PC-3 (cell line): ENCODE measurements at regions not wholly inside any gene's neighbourhood (a gene's known extent, or its start where the extent isn't known, plus 50 kb on each side); places are given as distances from the start of the nearest gene placed in this dataset.

Source experiments
- ATAC-seq: fragments of 200-7000 bp; cut with Tn5 transposase; 2 replicates; pipeline ENCODE4 v1.9.1; 2020; ENCODE audit warnings: mild to moderate bottlenecking, moderate library complexity
- BruUV-seq: library from RNA; stranded (reverse); fragments of 400-500 nt; replicated peaks from 2 replicates; lab custom pipeline; 2021; lab: Mats Ljungman, UMichigan
- CTCF ChIA-PET: fragments of 300-600 bp; sonication (Branson Sonifier 250); formaldehyde crosslinking; loops from one replicate; lab custom pipeline; 2022; ENCODE audit warnings: antibody characterized with exemption; lab: Charles Lee
- POLR2A ChIA-PET: fragments of 300-600 bp; sonication (Branson Sonifier 250); formaldehyde crosslinking; loops from one replicate; lab custom pipeline; 2022; ENCODE audit warnings: antibody characterized with exemption; ENCODE audit not compliant: unreplicated experiment; lab: Charles Lee
- DNase-seq: peaks from one replicate; pipeline ENCODE4 v3.0.0-alpha.2; 2015
- H2AFZ ChIP-seq: fragments of 300-600 bp; sonication (generic); 2 replicates; pipeline ENCODE4 v1.6.0; 2016; ENCODE audit warnings: antibody characterized with exemption, low read length
- H3F3A ChIP-seq: fragments of 300-600 bp; sonication (generic); one replicate; pipeline ENCODE4 v1.6.0; 2017; ENCODE audit warnings: antibody characterized with exemption, low read length, control low read depth, mild to moderate bottlenecking; ENCODE audit not compliant: unreplicated experiment
- H3K27ac ChIP-seq: fragments of 300-600 bp; sonication (generic); 2 replicates; pipeline ENCODE4 v1.5.1; 2016; ENCODE audit warnings: mild to moderate bottlenecking, low read length
- H3K27me3 ChIP-seq: fragments of 300-600 bp; sonication (generic); 2 replicates; pipeline ENCODE4 v1.6.1; 2016; ENCODE audit warnings: low read length, mixed read lengths
- H3K36me3 ChIP-seq: fragments of 300-600 bp; sonication (generic); 2 replicates; pipeline ENCODE4 v1.6.1; 2016; ENCODE audit warnings: low read depth, mixed run types, low read length, mixed read lengths
- H3K4me1 ChIP-seq: fragments of 300-600 bp; sonication (generic); 2 replicates; pipeline ENCODE4 v1.5.1; 2016; ENCODE audit warnings: low read length; ENCODE audit not compliant: insufficient read depth
- H3K4me2 ChIP-seq: fragments of 300-600 bp; sonication (generic); 2 replicates; pipeline ENCODE4 v1.6.0; 2016; ENCODE audit warnings: low read length
- H3K4me3 ChIP-seq: fragments of 300-600 bp; sonication (generic); 2 replicates; pipeline ENCODE4 v1.5.1; 2016; ENCODE audit warnings: mild to moderate bottlenecking, low read length, mixed read lengths
- H3K79me2 ChIP-seq: fragments of 300-600 bp; sonication (generic); 2 replicates; pipeline ENCODE4 v1.6.1; 2017; ENCODE audit warnings: low read length, mixed read lengths
- H3K9ac ChIP-seq: fragments of 300-600 bp; sonication (generic); 2 replicates; pipeline ENCODE4 v1.6.0; 2016; ENCODE audit warnings: mild to moderate bottlenecking, low read length
- H3K9me2 ChIP-seq: fragments of 300-600 bp; sonication (generic); replicated peaks from 2 replicates; pipeline ENCODE4 v1.6.1; 2016; ENCODE audit warnings: mixed run types, low read length, mixed read lengths
- H3K9me3 ChIP-seq: fragments of 300-600 bp; sonication (generic); 2 replicates; pipeline ENCODE4 v1.6.1; 2016; ENCODE audit warnings: low read length, mixed read lengths
- H4K20me1 ChIP-seq: fragments of 300-600 bp; sonication (generic); 2 replicates; pipeline ENCODE4 v1.6.1; 2016; ENCODE audit warnings: low read length, mixed read lengths
- CTCF ChIP-seq: fragments of 300-600 bp; sonication (generic); conservative IDR thresholded peaks from 2 replicates; pipeline ENCODE4 v1.5.1; 2017; ENCODE audit warnings: antibody characterized with exemption, low read depth, mild to moderate bottlenecking, low read length
- EZH2 ChIP-seq: fragments of 300-600 bp; sonication (generic); IDR thresholded peaks from one replicate; pipeline ENCODE4 v1.6.1; 2017; ENCODE audit warnings: antibody characterized with exemption, mild to moderate bottlenecking, low read length; ENCODE audit not compliant: unreplicated experiment
- EZH2phosphoT487 ChIP-seq: fragments of 300-600 bp; sonication (generic); IDR thresholded peaks from 2 replicates; pipeline ENCODE4 v1.6.1; 2018; ENCODE audit warnings: mild to moderate bottlenecking, antibody characterized with exemption, low read length, borderline replicate concordance
- intact Hi-C: fragments of 100-400 bp; cut with micrococcal nuclease; formaldehyde crosslinking; loops from 2 replicates; pipeline ENCODE4 v1.9.0; 2023

DNA sequence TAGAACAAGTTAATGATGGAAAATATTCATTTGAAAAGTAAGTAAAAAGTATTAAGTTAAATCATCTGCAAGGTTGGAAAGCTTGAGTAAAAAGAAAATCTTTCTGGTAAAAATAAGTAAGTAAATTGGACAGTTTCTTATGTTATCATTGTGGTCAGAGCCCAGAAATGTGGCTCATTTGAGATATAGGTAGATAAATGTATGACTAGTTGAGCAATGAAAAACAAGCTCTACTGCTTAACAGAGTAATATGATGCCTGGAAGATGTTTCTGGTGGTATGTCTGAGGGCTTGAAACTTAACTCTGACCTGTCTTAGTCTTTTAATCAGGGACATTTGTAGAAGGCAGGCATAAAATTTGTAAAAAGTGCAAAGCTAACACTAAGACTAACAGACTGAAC lies 444.0 kb downstream of the MFSD1 start:
- intact Hi-C loops = no loop called here
- Histone ChIP-seq H3K27ac (no peak overlapping the region), H3K4me3 (no peak overlapping the region), H3K4me2 (no peak overlapping the region), H3K4me1 (peaks cover 10% of the 10 kb centered on the region; the same call in 1 of the 2 replicates), H3F3A (no peaks in the 10 kb centered on the region), H4K20me1 (no peaks in the 10 kb centered on the region), H3K9me2 (no peaks in the 10 kb centered on the region), H2AFZ (no peak overlapping the region), H3K9me3 (no peaks in the 10 kb centered on the region), H3K9ac (no peak overlapping the region), H3K27me3 (no peaks in the 10 kb centered on the region), H3K36me3 (no peaks in the 10 kb centered on the region), H3K79me2 (no peaks in the 10 kb centered on the region)
- ChIA-PET POLR2A (interaction anchor here (0.5 kb wide), 1 partner anchor 81 kb away, joined by 8 read pairs; no protein-coding TSS in a partner anchor), CTCF (no interaction called here)
- no peak for TF ChIP-seq EZH2phosphoT487
- TF ChIP-seq CTCF = no peak
- TF ChIP-seq EZH2 = no peak
- ATAC-seq (no peak), DNase-seq (peak; percentile 49)
- no TSS peak for BruUV-seq

GRCh38 chr3:159246385-159246784 lies 444.5 kb downstream of the MFSD1 start:
- no peak for TF ChIP-seq EZH2phosphoT487
- TF ChIP-seq CTCF = no peak
- TF ChIP-seq EZH2 = no peak
- no peak overlapping the region for H3K9ac ChIP-seq
- POLR2A ChIA-PET = interaction anchor here (0.5 kb wide), 2 partner anchors 39 to 82 kb away, joined by 3 to 8 read pairs; no protein-coding TSS in a partner anchor
- no peaks in the 10 kb centered on the region for H3K79me2 ChIP-seq
- ATAC-seq (no peak), DNase-seq (peak; percentile 37)
- intact Hi-C loops = no loop called here
- TSS peak; percentile 22 for BruUV-seq
- H2AFZ ChIP-seq = no peak overlapping the region
- H3K36me3 ChIP-seq = no peaks in the 10 kb centered on the region
- no peaks in the 10 kb centered on the region for H4K20me1 ChIP-seq
- no peaks in the 10 kb centered on the region for H3K9me2 ChIP-seq
- H3K27me3 ChIP-seq = no peaks in the 10 kb centered on the region
- H3K4me1 ChIP-seq = peaks cover 10% of the 10 kb centered on the region; the same call in 1 of the 2 replicates
- H3F3A ChIP-seq = no peaks in the 10 kb centered on the region
- CTCF ChIA-PET = no interaction called here
- H3K4me3 ChIP-seq = no peak overlapping the region
- no peak overlapping the region for H3K4me2 ChIP-seq
- no peak overlapping the region for H3K27ac ChIP-seq
- no peaks in the 10 kb centered on the region for H3K9me3 ChIP-seq

- Histone ChIP-seq H3K27ac (no peak overlapping the region), H3K27me3 (no peaks in the 10 kb centered on the region), H4K20me1 (no peaks in the 10 kb centered on the region), H3K4me3 (no peak overlapping the region), H3K4me1 (peaks cover 35% of the 10 kb centered on the region), H3K36me3 (peaks cover 7% of the 10 kb centered on the region; the same call in 1 of the 2 replicates), H3K4me2 (no peak overlapping the region), H2AFZ (no peak overlapping the region), H3K9me3 (no peaks in the 10 kb centered on the region), H3F3A (no peaks in the 10 kb centered on the region), H3K79me2 (no peaks in the 10 kb centered on the region), H3K9me2 (no peaks in the 10 kb centered on the region), H3K9ac (no peak overlapping the region)
- DNase-seq (no peak), ATAC-seq (no peak)
- CTCF ChIA-PET = no interaction called here
- POLR2A ChIA-PET = no interaction called here
- no TSS peak for BruUV-seq
- TF ChIP-seq EZH2 = no peak
- TF ChIP-seq EZH2phosphoT487 = no peak
- no peak for TF ChIP-seq CTCF
- intact Hi-C loops = loop anchor here (5.0 kb wide), 1 partner anchor 172 kb away; no protein-coding TSS in a partner anchor
Observed at GRCh38 chr3:159249472-159250174, 447.8 kb downstream of the MFSD1 start.
